CD14-positive monocyte (primary cell): ENCODE measurements at regions not wholly inside any gene's neighbourhood (a gene's known extent, or its start where the extent isn't known, plus 50 kb on each side); places are given as distances from the start of the nearest gene placed in this dataset. TPM values are rescaled to one million over a fixed set of nuclear protein-coding genes. Genes with fewer than 3 reads are reported as not detected.

Experiments used
- DNase-seq, 3 donors: peaks; one replicate each; pipeline ENCODE4 v3.0.0-alpha.2; 2011 to 2022
- H2AFZ ChIP-seq: 2 replicates; pipeline ENCODE4 v1.6.0; 2012; ENCODE audit warnings: mild to moderate bottlenecking, low read depth, low read length, inconsistent platforms; ENCODE audit not compliant: insufficient read depth, poor library complexity, severe bottlenecking
- H3K27ac ChIP-seq, 2 donors: 1 replicate in 1 of 2; 2 replicates in 1 of 2; pipeline ENCODE4 v1.5.1; 2012 to 2013; ENCODE audit warnings: low read length in 2 of 2, control low read depth in 1 of 2, inconsistent platforms in 1 of 2, low read depth in 1 of 2, mild to moderate bottlenecking in 1 of 2
- H3K27me3 ChIP-seq, 2 donors: one replicate each; pipeline versions ENCODE4 v1.6.0 to v1.6.1; 2011 to 2013; ENCODE audit warnings: low read length in 2 of 2; ENCODE audit not compliant: control insufficient read depth in 2 of 2, insufficient read depth in 2 of 2
- H3K36me3 ChIP-seq, 2 donors: replicated peaks in 1 of 2; 1 replicate in 1 of 2; 2 replicates in 1 of 2; pipeline versions ENCODE4 v1.5.1 to v1.6.1; 2012 to 2013; ENCODE audit warnings: low read length in 2 of 2, control low read depth in 1 of 2, inconsistent platforms in 1 of 2, mild to moderate bottlenecking in 1 of 2; ENCODE audit not compliant: insufficient read depth in 2 of 2, control insufficient read depth in 1 of 2
- H3K4me1 ChIP-seq, 2 donors: 1 replicate in 1 of 2; 2 replicates in 1 of 2; pipeline versions ENCODE4 v1.5.1 to v1.6.1; 2012 to 2013; ENCODE audit warnings: low read length in 2 of 2, control low read depth in 1 of 2, inconsistent platforms in 1 of 2, mild to moderate bottlenecking in 1 of 2, moderate library complexity in 1 of 2; ENCODE audit not compliant: insufficient read depth in 2 of 2, control insufficient read depth in 1 of 2
- H3K4me2 ChIP-seq: replicated peaks from 2 replicates; pipeline ENCODE3; 2012; ENCODE audit warnings: low read length, moderate library complexity, mild to moderate bottlenecking; ENCODE audit not compliant: poor library complexity, severe bottlenecking; ENCODE audit errors: extremely low read depth
- H3K4me3 ChIP-seq, 3 experiments: fragments of 200-600 bp in 1 of 3; sonication (generic) in 1 of 3; replicated peaks in 1 of 3; 1 replicate in 2 of 3; 2 replicates in 1 of 3; pipeline ENCODE4 v1.5.1; 2011 to 2013; ENCODE audit warnings: low read length in 3 of 3, mild to moderate bottlenecking in 3 of 3, control low read depth in 2 of 3, low read depth in 2 of 3, inconsistent platforms in 1 of 3, moderate library complexity in 1 of 3
- H3K79me2 ChIP-seq: 2 replicates; pipeline ENCODE4 v1.6.0; 2012; ENCODE audit warnings: mild to moderate bottlenecking, control low read depth, inconsistent platforms, low read length, moderate library complexity; ENCODE audit not compliant: insufficient read depth
- H3K9ac ChIP-seq: 2 replicates; pipeline ENCODE4 v1.6.0; 2017; ENCODE audit warnings: low read length, mild to moderate bottlenecking; ENCODE audit not compliant: insufficient read depth, poor library complexity, severe bottlenecking
- H3K9me3 ChIP-seq, 2 donors: replicated peaks in 1 of 2; 1 replicate in 1 of 2; 2 replicates in 1 of 2; pipeline versions ENCODE4 v1.5.1 to v1.6.1; 2012 to 2013; ENCODE audit warnings: low read length in 2 of 2, control low read depth in 1 of 2; ENCODE audit not compliant: control insufficient read depth in 1 of 2, insufficient read depth in 1 of 2
- H4K20me1 ChIP-seq: 2 replicates; pipeline ENCODE4 v1.6.0; 2012; ENCODE audit warnings: mild to moderate bottlenecking, low read length, control low read depth, moderate library complexity; ENCODE audit not compliant: insufficient read depth
- H3K27ac Mint-ChIP-seq, 7 donors: one replicate each; pipeline ENCODE4 v1.8.0; 2020; ENCODE audit warnings: mild to moderate bottlenecking in 7 of 7, mixed read lengths in 7 of 7, moderate library complexity in 6 of 7, inconsistent platforms in 2 of 7
- H3K27me3 Mint-ChIP-seq, 3 donors: one replicate each; pipeline ENCODE4 v1.8.0; 2021 to 2022; ENCODE audit warnings: low read depth in 3 of 3, mild to moderate bottlenecking in 3 of 3, mixed read lengths in 3 of 3, moderate library complexity in 3 of 3, inconsistent platforms in 1 of 3
- H3K36me3 Mint-ChIP-seq, 2 donors: one replicate each; pipeline ENCODE4 v1.8.0; 2020; ENCODE audit warnings: mixed read lengths in 2 of 2, inconsistent platforms in 1 of 2, mild to moderate bottlenecking in 1 of 2
- H3K4me1 Mint-ChIP-seq: one replicate; pipeline ENCODE4 v1.8.0; 2020; ENCODE audit warnings: mild to moderate bottlenecking, mixed read lengths
- H3K4me3 Mint-ChIP-seq, 2 donors: one replicate each; pipeline ENCODE4 v1.8.0; 2020; ENCODE audit warnings: mild to moderate bottlenecking in 2 of 2, mixed read lengths in 2 of 2, moderate library complexity in 1 of 2
- H3K9me3 Mint-ChIP-seq, 7 donors: one replicate each; pipeline ENCODE4 v1.8.0; 2020 to 2022; ENCODE audit warnings: mixed read lengths in 7 of 7, mild to moderate bottlenecking in 6 of 7, moderate library complexity in 6 of 7, inconsistent platforms in 2 of 7
- WGBS: methylation state at CpG from one replicate; pipeline ENCODE4 v1.1.5; 2013; ENCODE audit warnings: missing lambda C conversion rate; ENCODE audit not compliant: insufficient coverage; 5-methylcytosine and 5-hydroxymethylcytosine counted together
- intact Hi-C, 2 donors: fragments of 100-400 bp; cut with micrococcal nuclease; formaldehyde crosslinking; loops; one replicate each; pipeline versions ENCODE4 v1.15.0 to v1.15.1; 2023
- small RNA-seq: library from RNA; depleted of rRNA; stranded (forward); fragments of <200 nt; gene quantifications from one replicate; pipeline ENCODE3, GENCODE V24; 2012; ENCODE audit warnings: low read depth; ENCODE audit not compliant: insufficient read length
- TF ChIP-seq, protein P1 (sequence below): fragments of 200-600 bp; IDR thresholded peaks from one replicate; pipeline ENCODE4 v1.8.0; 2022; ENCODE audit warnings: antibody characterized with exemption, mild to moderate bottlenecking

DNA sequence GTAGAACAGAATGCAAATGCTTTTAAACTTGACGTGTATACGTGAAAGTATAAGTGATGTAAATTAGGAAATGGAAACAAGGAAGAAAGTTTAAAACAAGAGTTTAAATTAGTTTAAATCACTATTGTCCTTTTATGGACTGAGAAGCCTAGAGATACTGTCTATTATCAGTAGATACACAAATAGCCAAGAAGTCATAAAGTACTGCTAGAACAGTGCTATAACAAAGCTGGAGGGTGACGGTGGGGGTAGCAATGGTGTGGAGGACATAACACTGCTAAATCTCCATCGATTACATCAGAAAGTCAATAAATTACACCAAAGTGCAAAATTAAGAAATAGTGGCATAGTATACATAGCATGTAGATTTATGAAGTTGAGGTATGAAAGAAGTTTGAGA lies 50.1 kb upstream of the CAV2 start:
- Histone ChIP-seq H3K9me3 (no peaks in the 10 kb centered on the region), H3K4me2 (no peak overlapping the region), H2AFZ (no peak overlapping the region), H3K9ac (no peak overlapping the region), H3K27ac (no peak overlapping the region), H3K27me3 (no peaks in the 10 kb centered on the region), H3K79me2 (no peaks in the 10 kb centered on the region), H3K4me1 (no peaks in the 10 kb centered on the region), H4K20me1 (no peaks in the 10 kb centered on the region), H3K4me3 (no peak overlapping the region), H3K36me3 (no peaks in the 10 kb centered on the region)
- Mint-ChIP-seq H3K36me3 (no peaks in the 10 kb centered on the region), H3K4me3 (no peak overlapping the region), H3K9me3 (no peaks in the 10 kb centered on the region), H3K27ac (no peak overlapping the region), H3K27me3 (peaks cover 0 to 2% (median 0%) of the 10 kb centered on the region in 3 donors), H3K4me1 (no peaks in the 10 kb centered on the region)
- TF ChIP-seq, protein P1, sequence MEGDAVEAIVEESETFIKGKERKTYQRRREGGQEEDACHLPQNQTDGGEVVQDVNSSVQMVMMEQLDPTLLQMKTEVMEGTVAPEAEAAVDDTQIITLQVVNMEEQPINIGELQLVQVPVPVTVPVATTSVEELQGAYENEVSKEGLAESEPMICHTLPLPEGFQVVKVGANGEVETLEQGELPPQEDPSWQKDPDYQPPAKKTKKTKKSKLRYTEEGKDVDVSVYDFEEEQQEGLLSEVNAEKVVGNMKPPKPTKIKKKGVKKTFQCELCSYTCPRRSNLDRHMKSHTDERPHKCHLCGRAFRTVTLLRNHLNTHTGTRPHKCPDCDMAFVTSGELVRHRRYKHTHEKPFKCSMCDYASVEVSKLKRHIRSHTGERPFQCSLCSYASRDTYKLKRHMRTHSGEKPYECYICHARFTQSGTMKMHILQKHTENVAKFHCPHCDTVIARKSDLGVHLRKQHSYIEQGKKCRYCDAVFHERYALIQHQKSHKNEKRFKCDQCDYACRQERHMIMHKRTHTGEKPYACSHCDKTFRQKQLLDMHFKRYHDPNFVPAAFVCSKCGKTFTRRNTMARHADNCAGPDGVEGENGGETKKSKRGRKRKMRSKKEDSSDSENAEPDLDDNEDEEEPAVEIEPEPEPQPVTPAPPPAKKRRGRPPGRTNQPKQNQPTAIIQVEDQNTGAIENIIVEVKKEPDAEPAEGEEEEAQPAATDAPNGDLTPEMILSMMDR: no peak
- intact Hi-C loops: no loop called here
- WGBS: no CpG with 5 or more reads among the region's 4 CpGs
- no peak for DNase-seq

Small RNA genes in the stretch of these regions (small RNA-seq; reads per million reads assigned to genes)
- gene RF00017: not detected
